Neural cell (in vitro differentiated cells): ENCODE measurements at regions not wholly inside any gene's neighbourhood (a gene's known extent, or its start where the extent isn't known, plus 50 kb on each side); places are given as distances from the start of the nearest gene placed in this dataset.
A peak's percentile ranks its signal among the peaks of the same experiment; 100 is the strongest.
"Not testable (repeated sequence)": the region's sequence is repeated elsewhere in the genome, so short reads cannot be mapped to it uniquely, and the experiment has no call there.

ENCODE experiments used
- H2AFZ ChIP-seq: fragments of 200-600, 300-800 bp; sonication (generic), shearing (Covaris generic); 2 replicates; pipeline ENCODE4 v1.6.0; 2014; ENCODE audit warnings: low read depth, mild to moderate bottlenecking, antibody characterized with exemption, low read length, moderate library complexity
- H3F3A ChIP-seq: fragments of 200-600 bp; shearing (Covaris generic); 2 replicates; pipeline ENCODE4 v1.6.1; 2016; ENCODE audit warnings: mild to moderate bottlenecking, moderate library complexity, mixed read lengths, antibody characterized with exemption, low read length; ENCODE audit not compliant: insufficient read depth, poor library complexity, severe bottlenecking
- H3K27ac ChIP-seq: fragments of 200-600, 300-800 bp; sonication (generic), shearing (Covaris generic); 2 replicates; pipeline ENCODE4 v1.5.1; 2014; ENCODE audit warnings: mild to moderate bottlenecking, low read length, moderate library complexity
- H3K27me3 ChIP-seq: fragments of 300-800, 200-600 bp; sonication (generic), shearing (Covaris generic); 2 replicates; pipeline ENCODE4 v1.6.0; 2014; ENCODE audit warnings: mild to moderate bottlenecking, low read depth, low read length, moderate library complexity; ENCODE audit not compliant: insufficient read depth
- H3K36me3 ChIP-seq: fragments of 300-800, 200-600 bp; sonication (generic), shearing (Covaris generic); 2 replicates; pipeline ENCODE4 v1.5.1; 2014; ENCODE audit warnings: mild to moderate bottlenecking, antibody characterized with exemption, low read length, moderate library complexity; ENCODE audit not compliant: insufficient read depth
- H3K4me2 ChIP-seq: fragments of 300-800, 200-600 bp; sonication (generic), shearing (Covaris generic); 2 replicates; pipeline ENCODE4 v1.6.0; 2014; ENCODE audit warnings: mild to moderate bottlenecking, low read length
- H3K4me3 ChIP-seq: fragments of 300-800, 200-600 bp; sonication (generic), shearing (Covaris generic); 2 replicates; pipeline ENCODE4 v1.5.1; 2014; ENCODE audit warnings: mild to moderate bottlenecking, low read length, moderate library complexity
- H3K79me2 ChIP-seq: fragments of 200-600 bp; shearing (Covaris generic); replicated peaks from 2 replicates; pipeline ENCODE4 v1.6.0; 2014; ENCODE audit warnings: mild to moderate bottlenecking, low read length, moderate library complexity; ENCODE audit not compliant: insufficient read depth
- H3K9ac ChIP-seq: fragments of 300-800, 200-600 bp; sonication (generic), shearing (Covaris generic); 2 replicates; pipeline ENCODE4 v1.6.1; 2016; ENCODE audit warnings: mild to moderate bottlenecking, low read length, mixed read lengths
- H3K9me2 ChIP-seq: fragments of 200-600 bp; shearing (Covaris generic); 2 replicates; pipeline ENCODE4 v1.6.1; 2016; ENCODE audit warnings: mild to moderate bottlenecking, low read length, mixed read lengths; ENCODE audit not compliant: insufficient read depth
- H3K9me3 ChIP-seq: fragments of 200-600, 300-800 bp; sonication (generic), shearing (Covaris generic); 2 replicates; pipeline ENCODE4 v1.6.1; 2016; ENCODE audit warnings: mild to moderate bottlenecking, mixed run types, low read length, moderate library complexity, mixed read lengths
- H4K20me1 ChIP-seq: fragments of 200-600 bp; shearing (Covaris generic); 2 replicates; pipeline ENCODE4 v1.6.1; 2016; ENCODE audit warnings: mild to moderate bottlenecking, mixed run types; ENCODE audit not compliant: insufficient read depth
- CTCF ChIP-seq: fragments of 450-650 bp; IDR thresholded peaks from 2 replicates; pipeline ENCODE4 v1.5.1; 2014; ENCODE audit warnings: antibody characterized with exemption, mild to moderate bottlenecking, moderate library complexity; ENCODE audit not compliant: poor library complexity, severe bottlenecking
- EP300 ChIP-seq: fragments of 450-650 bp; conservative IDR thresholded peaks from 2 replicates; pipeline ENCODE4 v1.6.1; 2014; ENCODE audit warnings: antibody characterized with exemption, mild to moderate bottlenecking, moderate library complexity; ENCODE audit not compliant: poor library complexity, severe bottlenecking
- MXI1 ChIP-seq: fragments of 450-650 bp; conservative IDR thresholded peaks from 2 replicates; pipeline ENCODE4 v1.6.1; 2014; ENCODE audit warnings: antibody characterized with exemption, mild to moderate bottlenecking; ENCODE audit not compliant: poor library complexity, severe bottlenecking
- RAD21 ChIP-seq: fragments of 450-650 bp; conservative IDR thresholded peaks from 2 replicates; pipeline ENCODE4 v1.6.1; 2014; ENCODE audit warnings: antibody characterized with exemption, mild to moderate bottlenecking, moderate library complexity
- REST ChIP-seq: IDR thresholded peaks from 2 replicates; pipeline ENCODE4 v1.6.1; 2012; ENCODE audit warnings: borderline replicate concordance
- SMC3 ChIP-seq: fragments of 450-650 bp; conservative IDR thresholded peaks from 2 replicates; pipeline ENCODE4 v1.6.1; 2014; ENCODE audit warnings: antibody characterized with exemption, mild to moderate bottlenecking, moderate library complexity; ENCODE audit not compliant: poor library complexity
- TAF1 ChIP-seq: IDR thresholded peaks from 2 replicates; pipeline ENCODE4 v1.6.1; 2012; ENCODE audit warnings: low read depth

- Histone ChIP-seq H3K79me2 (no peaks in the 10 kb centered on the region), H3K4me3 (no peak overlapping the region), H4K20me1 (no peaks in the 10 kb centered on the region), H3K9ac (no peak overlapping the region), H3K9me3 (no peaks in the 10 kb centered on the region), H3K9me2 (no peaks in the 10 kb centered on the region), H3K36me3 (no peaks in the 10 kb centered on the region), H3K4me2 (no peak overlapping the region), H3K27ac (no peak overlapping the region), H3K27me3 (no peaks in the 10 kb centered on the region), H2AFZ (no peak overlapping the region), H3F3A (no peaks in the 10 kb centered on the region)
- TF ChIP-seq TAF1 (no peak), MXI1 (no peak)
These were observed 509.6 kb upstream of the SYT4 start for GRCh38 chr18:43786893-43787292.

GRCh38 chr18:43787721-43788120 is 510.4 kb upstream of the SYT4 start:
- not testable (repeated sequence) for H3K27me3 ChIP-seq, H3K9ac ChIP-seq, H3K9me2 ChIP-seq, H3K4me3 ChIP-seq, H2AFZ ChIP-seq, H3K36me3 ChIP-seq, H3K9me3 ChIP-seq, H4K20me1 ChIP-seq, H3F3A ChIP-seq, H3K79me2 ChIP-seq, H3K27ac ChIP-seq, H3K4me2 ChIP-seq

GRCh38 chr18:43789234-43790000 is 512.1 kb upstream of the SYT4 start:
- Histone ChIP-seq H4K20me1 (no peaks in the 10 kb centered on the region), H3F3A (no peaks in the 10 kb centered on the region), H3K9ac (no peak overlapping the region), H3K9me3 (no peaks in the 10 kb centered on the region), H3K9me2 (no peaks in the 10 kb centered on the region), H3K27ac (no peak overlapping the region), H3K79me2 (no peaks in the 10 kb centered on the region), H2AFZ (no peak overlapping the region), H3K4me3 (no peak overlapping the region), H3K36me3 (no peaks in the 10 kb centered on the region), H3K27me3 (no peaks in the 10 kb centered on the region), H3K4me2 (no peak overlapping the region)
- TF ChIP-seq REST (no peak), RAD21 (peak; percentile 90), EP300 (no peak), CTCF (peak; percentile 75), TAF1 (no peak), SMC3 (peak; percentile 86)
